HEK293 (cell line): ENCODE measurements at regions not wholly inside any gene's neighbourhood (a gene's known extent, or its start where the extent isn't known, plus 50 kb on each side); places are given as distances from the start of the nearest gene placed in this dataset.

Experiments used
- KLF1 ChIP-seq: fragments of 450-650 bp; formaldehyde crosslinking; IDR thresholded peaks from 2 replicates; pipeline ENCODE4 v1.5.1; 2016; ENCODE audit warnings: missing biosample characterization, missing genetic modification characterization
- MYNN ChIP-seq: fragments of 450-650 bp; formaldehyde crosslinking; IDR thresholded peaks from 2 replicates; pipeline ENCODE4 v1.5.1; 2016; ENCODE audit warnings: missing biosample characterization, missing genetic modification characterization, borderline replicate concordance
- SP2 ChIP-seq: fragments of 450-650 bp; formaldehyde crosslinking; IDR thresholded peaks from 2 replicates; pipeline ENCODE4 v1.5.1; 2016; ENCODE audit warnings: missing biosample characterization, missing genetic modification characterization
- TCF7L2 ChIP-seq: IDR thresholded peaks from 2 replicates; pipeline ENCODE4 v1.6.1; 2011; ENCODE audit warnings: low read depth, mild to moderate bottlenecking, inconsistent platforms, low read length, moderate library complexity, borderline replicate concordance
- TRIM28 ChIP-seq: IDR thresholded peaks from 2 replicates; pipeline ENCODE4 v1.6.1; 2011; ENCODE audit warnings: low read length, control low read depth, borderline replicate concordance
- ZBTB1 ChIP-seq: fragments of 450-650 bp; formaldehyde crosslinking; IDR thresholded peaks from 2 replicates; pipeline ENCODE4 v1.5.1; 2016; ENCODE audit warnings: missing biosample characterization, missing genetic modification characterization
- ZNF223 ChIP-seq: fragments of 450-650 bp; formaldehyde crosslinking; IDR thresholded peaks from 2 replicates; pipeline ENCODE4 v1.5.1; 2016; ENCODE audit warnings: missing biosample characterization, missing genetic modification characterization
- TF ChIP-seq, protein P1 (sequence below): fragments of 450-650 bp; formaldehyde crosslinking; optimal IDR thresholded peaks from 2 replicates; pipeline ENCODE3; 2016; ENCODE audit warnings: missing biosample characterization, mild to moderate bottlenecking, missing genetic modification characterization
- TF ChIP-seq, protein P2 (sequence below): fragments of 450-650 bp; formaldehyde crosslinking; IDR thresholded peaks from 2 replicates; pipeline ENCODE4 v1.5.1; 2016; ENCODE audit warnings: missing biosample characterization, missing genetic modification characterization
- TF ChIP-seq, protein P3 (sequence below): fragments of 450-650 bp; formaldehyde crosslinking; IDR thresholded peaks from 2 replicates; pipeline ENCODE4 v1.5.1; 2016; ENCODE audit warnings: missing biosample characterization, missing genetic modification characterization
- TF ChIP-seq, protein P4 (sequence below): sonication (generic); formaldehyde crosslinking; IDR thresholded peaks from 2 replicates; pipeline ENCODE4 v1.8.1; 2022; ENCODE audit warnings: mild to moderate bottlenecking, moderate library complexity, missing genetic modification reagents
- TF ChIP-seq, protein P5 (sequence below): fragments of 450-650 bp; formaldehyde crosslinking; IDR thresholded peaks from 2 replicates; pipeline ENCODE4 v1.5.1; 2017; ENCODE audit warnings: missing biosample characterization, missing genetic modification characterization

DNA sequence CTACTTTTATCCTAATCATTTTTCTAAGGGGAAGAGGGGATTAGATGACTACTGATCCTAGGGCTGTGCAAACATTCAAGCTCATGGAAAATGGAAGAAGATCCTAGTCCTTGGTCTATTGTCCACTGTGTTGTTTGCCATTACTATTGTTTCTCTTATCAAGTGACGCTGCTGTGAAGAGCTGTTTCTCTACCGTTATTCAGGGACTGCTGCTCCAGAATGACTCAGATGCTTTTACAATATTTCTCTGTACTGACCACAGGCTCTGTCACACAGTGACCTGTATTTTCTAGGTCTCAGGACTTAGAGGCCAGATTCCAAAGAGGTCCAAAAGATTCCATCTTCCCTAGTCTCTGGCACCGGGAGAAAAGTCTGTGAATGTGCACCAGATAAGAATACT, 159.5 kb upstream of the CHD1 start:
- TF ChIP-seq TCF7L2 (no peak), KLF1 (tag by site-specific recombination) (no peak), ZNF223 (no peak), MYNN (tag by site-specific recombination) (no peak), TRIM28 (no peak), ZBTB1 (tag by site-specific recombination) (no peak), SP2 (tag by site-specific recombination) (no peak)
- TF ChIP-seq, protein P1, sequence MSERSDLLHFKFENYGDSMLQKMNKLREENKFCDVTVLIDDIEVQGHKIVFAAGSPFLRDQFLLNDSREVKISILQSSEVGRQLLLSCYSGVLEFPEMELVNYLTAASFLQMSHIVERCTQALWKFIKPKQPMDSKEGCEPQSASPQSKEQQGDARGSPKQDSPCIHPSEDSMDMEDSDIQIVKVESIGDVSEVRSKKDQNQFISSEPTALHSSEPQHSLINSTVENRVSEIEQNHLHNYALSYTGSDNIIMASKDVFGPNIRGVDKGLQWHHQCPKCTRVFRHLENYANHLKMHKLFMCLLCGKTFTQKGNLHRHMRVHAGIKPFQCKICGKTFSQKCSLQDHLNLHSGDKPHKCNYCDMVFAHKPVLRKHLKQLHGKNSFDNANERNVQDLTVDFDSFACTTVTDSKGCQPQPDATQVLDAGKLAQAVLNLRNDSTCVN: no peak
- TF ChIP-seq, protein P2, sequence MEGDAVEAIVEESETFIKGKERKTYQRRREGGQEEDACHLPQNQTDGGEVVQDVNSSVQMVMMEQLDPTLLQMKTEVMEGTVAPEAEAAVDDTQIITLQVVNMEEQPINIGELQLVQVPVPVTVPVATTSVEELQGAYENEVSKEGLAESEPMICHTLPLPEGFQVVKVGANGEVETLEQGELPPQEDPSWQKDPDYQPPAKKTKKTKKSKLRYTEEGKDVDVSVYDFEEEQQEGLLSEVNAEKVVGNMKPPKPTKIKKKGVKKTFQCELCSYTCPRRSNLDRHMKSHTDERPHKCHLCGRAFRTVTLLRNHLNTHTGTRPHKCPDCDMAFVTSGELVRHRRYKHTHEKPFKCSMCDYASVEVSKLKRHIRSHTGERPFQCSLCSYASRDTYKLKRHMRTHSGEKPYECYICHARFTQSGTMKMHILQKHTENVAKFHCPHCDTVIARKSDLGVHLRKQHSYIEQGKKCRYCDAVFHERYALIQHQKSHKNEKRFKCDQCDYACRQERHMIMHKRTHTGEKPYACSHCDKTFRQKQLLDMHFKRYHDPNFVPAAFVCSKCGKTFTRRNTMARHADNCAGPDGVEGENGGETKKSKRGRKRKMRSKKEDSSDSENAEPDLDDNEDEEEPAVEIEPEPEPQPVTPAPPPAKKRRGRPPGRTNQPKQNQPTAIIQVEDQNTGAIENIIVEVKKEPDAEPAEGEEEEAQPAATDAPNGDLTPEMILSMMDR: no peak
- TF ChIP-seq, protein P3, sequence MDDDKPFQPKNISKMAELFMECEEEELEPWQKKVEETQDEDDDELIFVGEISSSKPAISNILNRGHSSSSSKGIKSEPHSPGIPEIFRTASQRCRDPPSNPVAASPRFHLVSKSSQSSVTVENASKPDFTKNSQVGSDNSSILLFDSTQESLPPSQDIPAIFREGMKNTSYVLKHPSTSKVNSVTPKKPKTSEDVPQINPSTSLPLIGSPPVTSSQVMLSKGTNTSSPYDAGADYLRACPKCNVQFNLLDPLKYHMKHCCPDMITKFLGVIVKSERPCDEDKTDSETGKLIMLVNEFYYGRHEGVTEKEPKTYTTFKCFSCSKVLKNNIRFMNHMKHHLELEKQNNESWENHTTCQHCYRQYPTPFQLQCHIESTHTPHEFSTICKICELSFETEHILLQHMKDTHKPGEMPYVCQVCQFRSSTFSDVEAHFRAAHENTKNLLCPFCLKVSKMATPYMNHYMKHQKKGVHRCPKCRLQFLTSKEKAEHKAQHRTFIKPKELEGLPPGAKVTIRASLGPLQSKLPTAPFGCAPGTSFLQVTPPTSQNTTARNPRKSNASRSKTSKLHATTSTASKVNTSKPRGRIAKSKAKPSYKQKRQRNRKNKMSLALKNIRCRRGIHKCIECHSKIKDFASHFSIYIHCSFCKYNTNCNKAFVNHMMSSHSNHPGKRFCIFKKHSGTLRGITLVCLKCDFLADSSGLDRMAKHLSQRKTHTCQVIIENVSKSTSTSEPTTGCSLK (tag by site-specific recombination): no peak
- TF ChIP-seq, protein P4, sequence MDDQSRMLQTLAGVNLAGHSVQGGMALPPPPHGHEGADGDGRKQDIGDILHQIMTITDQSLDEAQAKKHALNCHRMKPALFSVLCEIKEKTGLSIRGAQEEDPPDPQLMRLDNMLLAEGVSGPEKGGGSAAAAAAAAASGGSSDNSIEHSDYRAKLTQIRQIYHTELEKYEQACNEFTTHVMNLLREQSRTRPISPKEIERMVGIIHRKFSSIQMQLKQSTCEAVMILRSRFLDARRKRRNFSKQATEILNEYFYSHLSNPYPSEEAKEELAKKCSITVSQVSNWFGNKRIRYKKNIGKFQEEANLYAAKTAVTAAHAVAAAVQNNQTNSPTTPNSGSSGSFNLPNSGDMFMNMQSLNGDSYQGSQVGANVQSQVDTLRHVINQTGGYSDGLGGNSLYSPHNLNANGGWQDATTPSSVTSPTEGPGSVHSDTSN: no peak
- TF ChIP-seq, protein P5, sequence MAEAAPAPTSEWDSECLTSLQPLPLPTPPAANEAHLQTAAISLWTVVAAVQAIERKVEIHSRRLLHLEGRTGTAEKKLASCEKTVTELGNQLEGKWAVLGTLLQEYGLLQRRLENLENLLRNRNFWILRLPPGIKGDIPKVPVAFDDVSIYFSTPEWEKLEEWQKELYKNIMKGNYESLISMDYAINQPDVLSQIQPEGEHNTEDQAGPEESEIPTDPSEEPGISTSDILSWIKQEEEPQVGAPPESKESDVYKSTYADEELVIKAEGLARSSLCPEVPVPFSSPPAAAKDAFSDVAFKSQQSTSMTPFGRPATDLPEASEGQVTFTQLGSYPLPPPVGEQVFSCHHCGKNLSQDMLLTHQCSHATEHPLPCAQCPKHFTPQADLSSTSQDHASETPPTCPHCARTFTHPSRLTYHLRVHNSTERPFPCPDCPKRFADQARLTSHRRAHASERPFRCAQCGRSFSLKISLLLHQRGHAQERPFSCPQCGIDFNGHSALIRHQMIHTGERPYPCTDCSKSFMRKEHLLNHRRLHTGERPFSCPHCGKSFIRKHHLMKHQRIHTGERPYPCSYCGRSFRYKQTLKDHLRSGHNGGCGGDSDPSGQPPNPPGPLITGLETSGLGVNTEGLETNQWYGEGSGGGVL (tag by site-specific recombination): no peak
